WTC11 (cell line): ENCODE measurements at regions not wholly inside any gene's neighbourhood (a gene's known extent, or its start where the extent isn't known, plus 50 kb on each side); places are given as distances from the start of the nearest gene placed in this dataset.

Experiments
- CTCF ChIP-seq: fragments of 200-600 bp; IDR thresholded peaks from 2 replicates; pipeline ENCODE4 v1.8.0; 2022; ENCODE audit warnings: antibody characterized with exemption
- RELA ChIP-seq: sonication (generic); formaldehyde crosslinking; IDR thresholded peaks from 2 replicates; pipeline ENCODE4 v1.8.1; 2022; ENCODE audit warnings: missing genetic modification reagents, mild to moderate bottlenecking, borderline replicate concordance

GRCh38 chr3:102304550-102304949 is 130.3 kb upstream of the ZPLD1 start:
- no peak for TF ChIP-seq RELA
- no peak for TF ChIP-seq CTCF
